HG03280 (cell line): ENCODE measurements at regions not wholly inside any gene's neighbourhood (a gene's known extent, or its start where the extent isn't known, plus 50 kb on each side); places are given as distances from the start of the nearest gene placed in this dataset.
A peak's percentile ranks its signal among the peaks of the same experiment; 100 is the strongest.

Source experiments
- ATAC-seq: cut with Tn5 transposase; IDR thresholded peaks from one replicate; pipeline ENCODE4 v1.9.1; 2021; ENCODE audit warnings: mild to moderate bottlenecking, moderate library complexity; ENCODE audit not compliant: unreplicated experiment

- peak; percentile 69 for ATAC-seq
These were observed 68.4 kb downstream of the ANXA1 start for GRCh38 chr9:73219985-73220626.

GRCh38 chr9:73223594-73223993, 71.9 kb downstream of the ANXA1 start:
- no peak for ATAC-seq

DNA sequence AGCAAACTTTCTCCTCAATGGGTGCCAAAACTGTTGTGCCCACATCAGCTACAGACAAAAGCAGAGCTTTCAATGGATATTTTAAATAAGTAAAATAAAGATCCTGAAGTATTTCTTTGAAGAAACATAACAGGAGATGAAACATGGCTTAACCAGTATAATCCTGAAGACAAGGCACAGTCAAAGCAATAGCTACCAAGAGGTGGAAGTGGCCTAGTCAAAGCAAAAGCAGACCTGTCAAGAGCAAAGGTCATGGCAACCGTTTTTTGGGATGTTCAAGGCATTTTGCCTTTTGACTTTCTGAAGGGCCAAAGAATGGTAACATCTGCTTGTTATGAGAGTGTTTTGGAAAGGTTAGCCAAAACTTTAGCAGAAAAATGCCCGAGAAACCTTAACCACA, 77.9 kb downstream of the ANXA1 start:
- ATAC-seq = no peak

DNA sequence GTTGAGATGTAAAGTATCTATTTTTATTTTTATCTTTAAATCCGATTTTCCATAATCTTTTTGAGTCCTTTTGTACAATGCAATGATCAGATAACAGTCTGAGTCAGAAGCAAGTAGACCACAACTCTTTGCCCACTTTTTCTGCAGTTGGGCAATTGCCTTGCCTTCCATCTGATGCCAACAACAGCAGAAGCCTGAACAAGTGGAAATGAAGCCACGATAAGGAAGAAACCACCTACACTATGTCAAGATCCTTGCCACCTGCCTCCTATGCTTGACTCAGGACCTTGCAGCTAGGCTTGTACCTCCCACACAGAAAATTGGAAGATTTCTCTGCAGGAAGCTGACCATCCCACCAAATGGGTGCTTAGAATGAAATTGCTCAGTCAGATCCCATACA, 78.6 kb downstream of the ANXA1 start:
- no peak for ATAC-seq

- ATAC-seq = no peak
These were observed 79.5 kb downstream of the ANXA1 start for GRCh38 chr9:73231203-73231602.

DNA sequence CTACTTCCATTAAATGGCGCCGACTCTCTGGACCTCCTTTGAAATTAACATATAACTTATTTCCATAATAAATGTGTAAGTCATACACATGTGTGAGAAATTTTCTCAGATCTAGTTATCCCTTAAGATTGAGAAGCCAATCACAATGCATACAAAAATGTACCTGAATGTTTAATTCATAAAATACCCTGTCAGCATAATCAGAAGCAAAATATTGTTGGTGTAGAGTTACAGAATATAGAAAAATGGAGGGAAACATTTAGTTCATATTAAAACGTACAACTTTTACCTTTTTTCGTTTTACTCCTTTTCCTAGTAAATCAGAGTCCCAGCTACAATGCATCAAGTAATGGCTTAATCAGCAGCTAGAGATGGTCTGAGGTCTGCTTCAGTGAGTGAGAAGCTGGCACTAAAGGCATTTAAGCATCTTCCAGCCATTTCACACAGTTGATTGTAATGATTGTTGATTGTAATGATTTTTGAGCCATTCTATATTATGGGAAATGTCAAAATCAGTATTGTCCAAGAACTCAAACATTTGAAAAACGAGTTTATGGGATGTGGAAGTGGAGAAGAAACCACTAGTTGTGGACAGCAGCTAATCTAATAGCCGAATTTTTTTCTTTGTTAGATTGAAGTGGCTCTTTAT, 81.8 kb downstream of the ANXA1 start:
- no peak for ATAC-seq

GRCh38 chr9:73234008-73234360, 82.3 kb downstream of the ANXA1 start:
- no peak for ATAC-seq

GRCh38 chr9:73237140-73237539, 85.5 kb downstream of the ANXA1 start:
- ATAC-seq = no peak

DNA sequence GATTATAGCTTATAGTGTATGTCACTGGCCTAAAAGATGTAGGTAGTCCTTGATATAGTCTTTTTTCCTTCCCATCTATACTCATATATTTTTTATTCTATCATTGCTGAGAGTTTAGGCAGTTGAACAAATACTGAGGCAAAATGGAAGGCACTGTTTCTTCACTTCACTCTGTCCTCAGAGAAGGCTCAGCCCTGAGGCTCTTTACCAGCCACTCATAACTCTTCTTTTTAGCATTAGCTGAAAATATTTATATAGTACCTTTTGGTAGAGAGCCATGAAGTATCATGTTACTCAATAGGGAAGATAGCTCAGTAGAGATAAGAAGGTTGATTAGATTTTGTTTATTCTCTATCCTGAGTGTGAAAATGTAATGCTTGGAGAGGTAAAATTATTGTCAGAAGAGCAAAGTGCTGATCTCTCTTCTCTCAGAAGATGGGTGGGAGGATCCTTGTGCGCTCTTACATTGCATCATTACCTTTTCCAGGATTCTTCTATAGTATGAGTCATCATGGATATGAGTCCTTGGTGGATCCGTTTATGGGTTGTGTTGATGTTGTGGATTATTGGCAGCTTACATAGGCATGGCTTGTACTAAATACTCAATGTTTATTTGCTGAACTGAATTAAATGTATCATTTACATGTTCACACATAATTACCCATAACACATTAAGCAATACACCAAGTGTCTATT, 88.1 kb downstream of the ANXA1 start:
- no peak for ATAC-seq

DNA sequence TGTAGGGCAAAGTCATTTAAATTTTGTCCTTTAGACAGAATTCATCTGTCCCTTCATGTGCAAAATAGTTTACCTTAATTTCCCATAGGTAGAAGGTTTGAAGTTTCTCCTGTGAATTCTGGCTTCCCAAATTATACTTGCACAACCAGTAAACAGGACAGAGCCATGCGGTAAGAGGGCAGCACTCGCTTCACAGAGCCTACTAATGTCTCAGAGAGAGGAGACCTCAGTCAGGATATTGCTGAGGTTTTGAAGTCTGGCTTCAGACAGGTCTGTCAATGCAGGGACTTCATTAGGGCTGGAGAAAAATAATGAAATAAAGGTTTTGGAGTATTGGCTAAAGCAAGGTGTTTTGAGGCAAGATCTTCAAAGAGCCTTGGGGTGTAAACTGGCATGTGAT, 91.4 kb downstream of the ANXA1 start:
- ATAC-seq = no peak

DNA sequence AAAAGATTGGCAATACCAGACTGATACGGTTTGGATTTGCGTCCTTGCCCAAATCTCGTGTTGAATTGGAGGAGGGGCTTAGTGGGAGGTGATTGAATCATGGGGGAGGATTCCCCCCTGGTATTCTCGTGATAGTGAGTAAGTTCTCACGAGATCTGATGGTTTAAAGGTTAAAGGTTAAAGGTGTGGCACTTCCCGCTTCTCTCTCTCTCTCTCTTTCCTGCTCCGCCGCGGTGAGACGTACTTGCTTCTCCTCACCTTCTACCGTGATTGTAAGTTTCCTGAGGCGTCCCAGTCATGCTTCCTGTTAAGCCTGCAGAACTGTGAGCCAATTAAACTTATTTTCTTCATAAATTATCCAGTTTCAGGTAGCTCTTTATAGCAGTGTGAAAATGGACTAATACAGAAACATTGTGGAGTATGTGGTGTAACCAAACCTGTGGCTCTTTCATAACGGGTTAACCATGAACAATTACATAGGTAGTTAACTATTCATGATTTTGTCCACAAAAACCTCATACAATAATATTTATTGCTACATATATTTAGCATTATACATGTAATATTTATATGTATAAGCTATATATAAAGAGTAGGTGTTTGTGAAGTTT, 107.5 kb downstream of the ANXA1 start:
- no peak for ATAC-seq

- no peak for ATAC-seq
These were observed 108.8 kb downstream of the ANXA1 start for GRCh38 chr9:73260506-73260905.

DNA sequence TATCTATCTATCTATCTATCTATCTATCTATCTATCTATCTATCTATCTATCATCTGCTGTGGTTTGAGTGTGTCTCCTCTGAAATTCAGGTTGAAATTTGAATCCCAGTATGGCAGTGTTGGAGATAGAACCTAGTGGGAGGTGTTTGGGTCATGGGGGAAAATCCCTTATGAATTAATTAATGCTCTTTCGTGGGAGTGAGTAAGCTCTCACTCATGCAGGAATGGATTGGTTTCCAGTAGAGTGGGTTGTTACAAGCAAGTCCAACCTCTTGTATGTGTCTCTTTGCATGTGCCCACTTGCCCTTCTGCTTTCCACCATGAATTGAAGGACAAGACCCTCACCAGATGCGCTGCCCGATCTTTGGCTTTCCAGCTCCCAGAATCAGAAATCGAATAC, 113.0 kb downstream of the ANXA1 start:
- no peak for ATAC-seq

GRCh38 chr9:73265876-73266275, 114.2 kb downstream of the ANXA1 start:
- no peak for ATAC-seq

DNA sequence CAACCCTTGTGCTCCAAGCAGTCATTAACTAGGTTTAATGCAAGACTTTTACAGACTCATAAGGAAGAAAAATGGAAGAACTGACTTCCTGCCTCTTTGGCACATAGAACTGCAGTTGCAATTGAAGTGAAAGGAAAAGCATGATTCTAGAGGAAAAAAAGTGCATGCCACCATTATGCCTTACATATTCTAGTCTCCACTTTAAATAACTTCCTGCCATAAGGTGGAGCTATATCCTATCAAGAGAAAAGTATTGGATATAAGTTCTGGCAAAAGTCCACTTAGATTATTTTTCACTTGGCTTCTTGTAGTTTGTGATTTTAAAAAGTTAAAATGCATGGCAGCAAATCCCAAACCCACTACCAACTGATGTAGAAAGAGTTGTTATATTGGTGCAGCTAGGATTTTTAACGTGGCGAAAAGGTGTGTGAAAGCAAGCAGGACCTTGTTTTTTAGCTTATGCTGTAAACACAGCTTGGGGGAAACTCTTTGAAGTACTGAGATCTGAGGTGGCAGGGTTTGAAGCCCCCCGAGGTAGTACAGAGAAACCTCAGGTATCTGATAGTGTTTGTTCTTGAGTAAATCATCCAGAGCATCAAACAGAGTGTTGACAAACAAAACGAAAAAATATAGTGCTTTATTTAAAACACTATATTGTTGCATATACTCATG, 117.9 kb downstream of the ANXA1 start:
- no peak for ATAC-seq

DNA sequence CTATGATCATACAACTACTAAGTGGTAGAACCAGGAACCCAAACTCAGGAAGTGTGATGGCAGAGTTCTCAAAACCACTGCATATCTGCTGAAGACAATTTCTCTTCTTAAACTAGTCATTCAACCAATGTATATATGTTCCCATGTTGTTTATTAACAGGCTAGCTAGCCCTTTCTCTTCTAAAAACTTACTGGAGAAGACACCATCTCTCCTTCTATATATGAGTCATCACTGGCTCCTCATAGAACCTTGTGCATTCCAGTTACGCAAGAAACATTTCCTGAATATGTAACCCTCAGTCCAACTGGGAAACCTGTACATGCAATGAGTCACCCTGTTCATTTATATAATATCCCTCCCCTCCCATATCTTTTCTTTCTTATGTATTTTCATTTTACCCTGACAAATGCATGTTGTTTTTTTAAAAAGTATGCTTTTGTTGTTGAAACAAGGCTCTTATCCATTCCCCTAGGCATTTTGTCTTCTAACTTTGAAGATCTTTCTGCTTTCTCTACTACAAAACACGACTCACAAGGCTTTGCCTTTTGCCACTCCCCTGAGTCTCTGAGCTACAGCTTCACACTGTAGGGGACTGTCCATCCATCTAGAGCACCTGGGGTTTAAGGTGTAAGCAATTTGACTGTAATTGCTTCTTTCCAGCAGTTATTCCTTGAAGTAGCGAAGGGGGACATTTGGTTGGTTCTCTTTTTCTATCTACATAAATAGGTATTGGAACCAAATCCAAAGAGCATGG, 119.5 kb downstream of the ANXA1 start:
- ATAC-seq = no peak

GRCh38 chr9:73280113-73280512, 128.4 kb downstream of the ANXA1 start:
- no peak for ATAC-seq

GRCh38 chr9:73284377-73284776, 132.7 kb downstream of the ANXA1 start:
- no peak for ATAC-seq

GRCh38 chr9:73294336-73294735, 142.7 kb downstream of the ANXA1 start:
- no peak for ATAC-seq

GRCh38 chr9:73325983-73326382, 174.3 kb downstream of the ANXA1 start:
- no peak for ATAC-seq

GRCh38 chr9:73327149-73327548, 175.5 kb downstream of the ANXA1 start:
- no peak for ATAC-seq
